GM10248 (cell line): ENCODE measurements at regions not wholly inside any gene's neighbourhood (a gene's known extent, or its start where the extent isn't known, plus 50 kb on each side); places are given as distances from the start of the nearest gene placed in this dataset.

Experiments used
- CTCF ChIA-PET: fragments of 300-600 bp; sonication (Branson Sonifier 250); formaldehyde crosslinking; extraction: SDS; loops from one replicate; lab custom pipeline; 2021; ENCODE audit warnings: antibody characterized with exemption; lab: Yijun Ruan, JAX
- POLR2A ChIA-PET: fragments of 350-650 bp; sonication (Branson Sonifier 250); formaldehyde crosslinking; extraction: SDS; loops from one replicate; lab custom pipeline; 2020; ENCODE audit warnings: antibody characterized with exemption; lab: Yijun Ruan, JAX
- DNase-seq: peaks from one replicate; pipeline ENCODE4 v3.0.0; 2012; ENCODE audit errors: extremely low spot score
- TF ChIP-seq, protein P1 (sequence below): IDR thresholded peaks from 2 replicates; pipeline ENCODE4 v1.5.1; 2012; ENCODE audit warnings: mild to moderate bottlenecking, low read depth; ENCODE audit errors: extremely low read depth, missing control alignments, control extremely low read depth

DNA sequence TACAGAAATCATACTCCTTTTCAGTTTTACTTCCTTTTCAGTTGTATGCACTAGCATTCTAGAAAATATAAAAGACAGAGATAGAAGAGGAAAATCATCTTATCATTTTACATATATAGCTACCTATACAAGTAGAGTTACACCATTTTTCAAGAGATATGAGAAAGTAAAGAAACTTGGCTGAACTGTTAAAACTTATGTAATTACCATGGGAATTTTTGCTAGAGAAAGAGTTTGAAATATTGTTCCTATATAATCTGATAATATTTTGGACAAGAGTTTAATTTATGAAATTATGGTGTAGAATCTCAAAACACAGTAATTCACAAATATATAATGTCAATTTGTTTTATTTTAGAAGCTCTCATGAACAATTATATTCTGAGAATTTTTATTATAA lies 180.8 kb downstream of the PLPPR4 start:
- TF ChIP-seq, protein P1, sequence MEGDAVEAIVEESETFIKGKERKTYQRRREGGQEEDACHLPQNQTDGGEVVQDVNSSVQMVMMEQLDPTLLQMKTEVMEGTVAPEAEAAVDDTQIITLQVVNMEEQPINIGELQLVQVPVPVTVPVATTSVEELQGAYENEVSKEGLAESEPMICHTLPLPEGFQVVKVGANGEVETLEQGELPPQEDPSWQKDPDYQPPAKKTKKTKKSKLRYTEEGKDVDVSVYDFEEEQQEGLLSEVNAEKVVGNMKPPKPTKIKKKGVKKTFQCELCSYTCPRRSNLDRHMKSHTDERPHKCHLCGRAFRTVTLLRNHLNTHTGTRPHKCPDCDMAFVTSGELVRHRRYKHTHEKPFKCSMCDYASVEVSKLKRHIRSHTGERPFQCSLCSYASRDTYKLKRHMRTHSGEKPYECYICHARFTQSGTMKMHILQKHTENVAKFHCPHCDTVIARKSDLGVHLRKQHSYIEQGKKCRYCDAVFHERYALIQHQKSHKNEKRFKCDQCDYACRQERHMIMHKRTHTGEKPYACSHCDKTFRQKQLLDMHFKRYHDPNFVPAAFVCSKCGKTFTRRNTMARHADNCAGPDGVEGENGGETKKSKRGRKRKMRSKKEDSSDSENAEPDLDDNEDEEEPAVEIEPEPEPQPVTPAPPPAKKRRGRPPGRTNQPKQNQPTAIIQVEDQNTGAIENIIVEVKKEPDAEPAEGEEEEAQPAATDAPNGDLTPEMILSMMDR: no peak
- DNase-seq: no peak
- ChIA-PET POLR2A (no interaction called here), CTCF (no interaction called here)

DNA sequence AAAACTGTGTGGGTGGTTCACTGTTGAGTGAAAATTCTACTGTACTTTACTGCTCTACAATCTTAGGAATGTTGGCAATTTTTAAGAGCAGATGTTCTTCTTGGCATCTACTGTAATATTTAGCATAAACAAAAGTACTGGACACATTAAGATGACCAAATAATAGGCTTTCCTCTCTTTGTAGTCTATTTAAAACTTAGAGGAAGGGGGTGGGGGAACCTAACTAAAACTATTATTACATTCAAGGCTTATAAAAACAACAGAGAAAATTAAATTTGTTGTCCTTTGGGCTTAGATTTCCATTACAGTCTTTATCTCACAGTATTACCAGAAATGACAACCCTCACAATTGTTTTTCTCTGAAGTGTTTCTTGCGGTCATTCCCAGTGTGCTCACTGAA lies 181.2 kb downstream of the PLPPR4 start:
- TF ChIP-seq, protein P1: no peak
- ChIA-PET POLR2A (no interaction called here), CTCF (interaction anchor here (1.3 kb wide), 1 partner anchor 21 kb away, joined by 3 read pairs; no protein-coding TSS in a partner anchor)
- no peak for DNase-seq

DNA sequence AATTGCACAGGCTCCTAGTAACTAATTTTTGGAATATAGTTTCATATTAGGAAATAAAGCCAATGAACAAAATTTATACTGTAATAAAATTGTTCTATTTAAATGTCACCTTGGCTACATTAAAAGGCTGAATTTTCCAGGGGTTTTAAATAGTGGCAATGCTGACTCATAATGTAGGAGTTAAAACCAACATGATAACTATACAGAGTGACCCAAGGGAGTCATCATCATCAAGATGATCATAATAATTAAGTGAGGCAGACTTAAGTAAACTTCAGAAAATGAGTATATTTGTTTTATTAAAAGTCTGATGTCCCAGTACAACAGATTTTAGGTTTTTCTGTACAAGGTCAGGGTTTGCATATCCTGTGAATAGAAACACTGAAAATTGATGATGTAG lies 183.4 kb downstream of the PLPPR4 start:
- CTCF ChIA-PET: no interaction called here
- DNase-seq: no peak
- POLR2A ChIA-PET: no interaction called here
- TF ChIP-seq, protein P1: no peak

GRCh38 chr1:99455760-99456159 lies 190.2 kb upstream of the PALMD start:
- DNase-seq: no peak
- POLR2A ChIA-PET: no interaction called here
- TF ChIP-seq, protein P1: no peak
- CTCF ChIA-PET: interaction anchor here (2.3 kb wide), 1 partner anchor 10 kb away, joined by 4 read pairs; no protein-coding TSS in a partner anchor

GRCh38 chr1:99456536-99456935 lies 189.4 kb upstream of the PALMD start:
- POLR2A ChIA-PET: no interaction called here
- CTCF ChIA-PET: no interaction called here
- TF ChIP-seq, protein P1: no peak
- DNase-seq: no peak

DNA sequence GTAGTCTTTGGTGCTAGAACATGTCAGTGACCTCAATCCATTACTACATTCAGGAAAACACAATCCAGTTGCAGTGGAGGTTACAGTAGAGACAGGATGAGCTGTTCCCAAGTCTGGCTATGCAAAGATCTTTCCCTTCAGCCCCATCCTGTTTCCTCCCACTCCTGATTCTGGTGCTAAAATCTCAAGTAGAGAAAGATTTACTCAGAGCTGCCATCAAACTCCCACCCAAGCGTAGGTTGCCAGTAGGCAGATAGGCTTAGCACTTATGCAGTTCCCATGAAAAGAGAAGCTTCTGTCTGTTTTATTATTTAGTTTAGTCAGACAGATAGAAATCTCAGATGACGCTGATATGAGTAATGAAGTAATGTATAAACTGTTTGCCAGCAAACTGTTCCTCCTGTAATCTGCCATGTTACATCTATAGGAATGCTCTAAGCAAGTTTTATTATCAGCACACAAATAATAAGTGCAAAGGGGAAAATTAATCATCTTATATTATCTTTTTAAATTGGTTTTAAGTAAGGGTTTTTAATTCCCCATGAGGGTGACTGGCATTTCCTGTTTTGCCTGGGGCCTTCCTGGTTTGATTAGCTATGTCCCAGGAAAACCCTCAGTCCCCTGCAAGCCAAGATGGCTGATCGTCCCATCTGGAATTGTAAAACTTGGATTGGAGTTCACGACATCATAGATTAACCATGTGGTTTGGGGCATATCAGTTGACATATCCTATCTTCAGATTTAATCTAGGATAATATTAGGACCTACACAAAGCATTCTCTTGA lies 188.3 kb upstream of the PALMD start:
- no peak for DNase-seq
- ChIA-PET CTCF (interaction anchor here (0.8 to 2.3 kb wide), 3 partner anchors 9 to 26 kb away, joined by 3 to 6 read pairs (median 3); no protein-coding TSS in a partner anchor), POLR2A (no interaction called here)
- TF ChIP-seq, protein P1: no peak
